PC-3 (cell line): ENCODE measurements at regions not wholly inside any gene's neighbourhood (a gene's known extent, or its start where the extent isn't known, plus 50 kb on each side); places are given as distances from the start of the nearest gene placed in this dataset.

Experiments used
- EZH2phosphoT487 ChIP-seq: fragments of 300-600 bp; sonication (generic); IDR thresholded peaks from 2 replicates; pipeline ENCODE4 v1.6.1; 2018; ENCODE audit warnings: mild to moderate bottlenecking, antibody characterized with exemption, low read length, borderline replicate concordance
- TF ChIP-seq, protein P1 (sequence below): fragments of 300-600 bp; sonication (generic); conservative IDR thresholded peaks from 2 replicates; pipeline ENCODE4 v1.5.1; 2017; ENCODE audit warnings: antibody characterized with exemption, low read depth, mild to moderate bottlenecking, low read length

DNA sequence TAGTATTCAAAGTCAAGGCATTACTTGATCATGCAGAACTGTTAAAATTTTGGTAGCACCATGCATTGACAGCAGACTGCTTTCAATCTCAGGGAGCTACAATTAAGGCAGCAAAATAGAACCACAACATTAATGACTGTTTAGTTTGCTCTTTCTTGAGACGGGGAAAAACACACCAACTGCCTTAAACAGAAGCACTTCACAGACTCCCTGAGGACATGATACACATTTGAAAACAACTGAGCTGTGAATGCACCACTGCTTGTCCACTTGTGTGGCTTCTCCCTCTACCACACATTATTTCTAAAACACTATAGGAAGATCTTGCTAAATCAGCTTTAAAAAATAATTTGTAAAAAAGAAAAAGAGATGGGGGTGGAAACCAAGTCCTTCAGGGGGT lies 79.6 kb upstream of the MAST4 start:
- TF ChIP-seq, protein P1, sequence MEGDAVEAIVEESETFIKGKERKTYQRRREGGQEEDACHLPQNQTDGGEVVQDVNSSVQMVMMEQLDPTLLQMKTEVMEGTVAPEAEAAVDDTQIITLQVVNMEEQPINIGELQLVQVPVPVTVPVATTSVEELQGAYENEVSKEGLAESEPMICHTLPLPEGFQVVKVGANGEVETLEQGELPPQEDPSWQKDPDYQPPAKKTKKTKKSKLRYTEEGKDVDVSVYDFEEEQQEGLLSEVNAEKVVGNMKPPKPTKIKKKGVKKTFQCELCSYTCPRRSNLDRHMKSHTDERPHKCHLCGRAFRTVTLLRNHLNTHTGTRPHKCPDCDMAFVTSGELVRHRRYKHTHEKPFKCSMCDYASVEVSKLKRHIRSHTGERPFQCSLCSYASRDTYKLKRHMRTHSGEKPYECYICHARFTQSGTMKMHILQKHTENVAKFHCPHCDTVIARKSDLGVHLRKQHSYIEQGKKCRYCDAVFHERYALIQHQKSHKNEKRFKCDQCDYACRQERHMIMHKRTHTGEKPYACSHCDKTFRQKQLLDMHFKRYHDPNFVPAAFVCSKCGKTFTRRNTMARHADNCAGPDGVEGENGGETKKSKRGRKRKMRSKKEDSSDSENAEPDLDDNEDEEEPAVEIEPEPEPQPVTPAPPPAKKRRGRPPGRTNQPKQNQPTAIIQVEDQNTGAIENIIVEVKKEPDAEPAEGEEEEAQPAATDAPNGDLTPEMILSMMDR, result no peak
- no peak for TF ChIP-seq EZH2phosphoT487
